ENCODE measurements at regions not wholly inside any gene's neighbourhood (a gene's known extent, or its start where the extent isn't known, plus 50 kb on each side); places are given as distances from the start of the nearest gene placed in this dataset.

GRCh38 chr20:24870057-24870456, 79.0 kb upstream of the CST7 start:
- DNase-seq (ENCODE audit: low read depth) = no peak

- no peak for DNase-seq (ENCODE audit: low read depth)
Observed at GRCh38 chr20:24870881-24871280, 78.2 kb upstream of the CST7 start.

- DNase-seq (ENCODE audit: low read depth) = no peak
Observed at GRCh38 chr20:24871480-24872213, 77.4 kb upstream of the CST7 start.

GRCh38 chr20:24872291-24873024, 76.6 kb upstream of the CST7 start:
- DNase-seq (ENCODE audit: low read depth) = no peak

- no peak for DNase-seq (ENCODE audit: low read depth)
Observed at GRCh38 chr20:24873025-24873620, 75.9 kb upstream of the CST7 start.

GRCh38 chr20:24875078-24875477, 74.0 kb upstream of the CST7 start:
- no peak for DNase-seq (ENCODE audit: low read depth)

GRCh38 chr20:24877652-24878051, 71.4 kb upstream of the CST7 start:
- no peak for DNase-seq (ENCODE audit: low read depth)

GRCh38 chr20:24878657-24879056, 70.4 kb upstream of the CST7 start:
- no peak for DNase-seq (ENCODE audit: low read depth)

GRCh38 chr20:24879875-24880274, 69.2 kb upstream of the CST7 start:
- no peak for DNase-seq (ENCODE audit: low read depth)

- no peak for DNase-seq (ENCODE audit: low read depth)
Observed at GRCh38 chr20:24880356-24880755, 68.7 kb upstream of the CST7 start.

GRCh38 chr20:24890286-24890685, 58.8 kb upstream of the CST7 start:
- no peak for DNase-seq (ENCODE audit: low read depth)

GRCh38 chr20:24891546-24892393, 57.3 kb upstream of the CST7 start:
- DNase-seq (ENCODE audit: low read depth) = no peak

GRCh38 chr20:24892522-24892921, 56.5 kb upstream of the CST7 start:
- DNase-seq (ENCODE audit: low read depth) = no peak

- DNase-seq (ENCODE audit: low read depth) = no peak
Observed at GRCh38 chr20:24892931-24893330, 56.1 kb upstream of the CST7 start.

- no peak for DNase-seq (ENCODE audit: low read depth)
Observed at GRCh38 chr20:24894488-24894887, 54.6 kb upstream of the CST7 start.

- no peak for DNase-seq (ENCODE audit: low read depth)
Observed at GRCh38 chr20:24894967-24895366, 54.1 kb upstream of the CST7 start.

- DNase-seq (ENCODE audit: low read depth) = no peak
Observed at GRCh38 chr20:24895431-24895830, 53.6 kb upstream of the CST7 start.

- no peak for DNase-seq (ENCODE audit: low read depth)
Observed at GRCh38 chr20:24895898-24896658, 53.0 kb upstream of the CST7 start.

- no peak for DNase-seq (ENCODE audit: low read depth)
Observed at GRCh38 chr20:24896984-24897383, 52.1 kb upstream of the CST7 start.

GRCh38 chr20:24897974-24898373, 51.1 kb upstream of the CST7 start:
- no peak for DNase-seq (ENCODE audit: low read depth)

- DNase-seq (ENCODE audit: low read depth) = no peak
Observed at GRCh38 chr20:24899153-24899552, 49.9 kb upstream of the CST7 start.
